Suppressor macrophage treated with lipopolysaccharide for 1 hour (primary cell): ENCODE measurements at regions not wholly inside any gene's neighbourhood (a gene's known extent, or its start where the extent isn't known, plus 50 kb on each side); places are given as distances from the start of the nearest gene placed in this dataset.
"Not testable (repeated sequence)": the region's sequence is repeated elsewhere in the genome, so short reads cannot be mapped to it uniquely, and the experiment has no call there.

Experiments used
- DNase-seq, 3 donors: peaks; one replicate each; pipeline ENCODE4 v3.0.0-alpha.2; 2020 to 2022

GRCh38 chr2:15753811-15754702 lies 162.4 kb downstream of the DDX1 start:
- no peak for DNase-seq

GRCh38 chr2:15754703-15755099 lies 163.0 kb downstream of the DDX1 start:
- DNase-seq = no peak

GRCh38 chr2:15755528-15755927 lies 163.9 kb downstream of the DDX1 start:
- DNase-seq = no peak

- no peak for DNase-seq
Observed at GRCh38 chr2:15756011-15756550, 164.4 kb downstream of the DDX1 start.

- DNase-seq = no peak
Observed at GRCh38 chr2:15756882-15757819, 165.5 kb downstream of the DDX1 start.

GRCh38 chr2:15757820-15758586 lies 166.3 kb downstream of the DDX1 start:
- DNase-seq = no peak

- DNase-seq = no peak
Observed at GRCh38 chr2:15758848-15759247, 167.2 kb downstream of the DDX1 start.

GRCh38 chr2:15759385-15759784 lies 167.7 kb downstream of the DDX1 start:
- no peak for DNase-seq

- DNase-seq = not testable (repeated sequence)
Observed at GRCh38 chr2:15759791-15760190, 168.1 kb downstream of the DDX1 start.

- no peak for DNase-seq
Observed at GRCh38 chr2:15760232-15760910, 168.7 kb downstream of the DDX1 start.

- DNase-seq = no peak
Observed at GRCh38 chr2:15761056-15761455, 169.4 kb downstream of the DDX1 start.

GRCh38 chr2:15761910-15762309 lies 170.2 kb downstream of the DDX1 start:
- no peak for DNase-seq

GRCh38 chr2:15762449-15762848 lies 170.8 kb downstream of the DDX1 start:
- DNase-seq = no peak

GRCh38 chr2:15763106-15763821 lies 171.6 kb downstream of the DDX1 start:
- no peak for DNase-seq

- no peak for DNase-seq
Observed at GRCh38 chr2:15763822-15764682, 172.4 kb downstream of the DDX1 start.

GRCh38 chr2:15764683-15765011 lies 173.0 kb downstream of the DDX1 start:
- DNase-seq = no peak

- no peak for DNase-seq
Observed at GRCh38 chr2:15765211-15765610, 173.5 kb downstream of the DDX1 start.

- no peak for DNase-seq
Observed at GRCh38 chr2:15765686-15766302, 174.1 kb downstream of the DDX1 start.

- DNase-seq = no peak
Observed at GRCh38 chr2:15766303-15766861, 174.0 kb upstream of the MYCN start.
